ENCODE measurements at regions not wholly inside any gene's neighbourhood (a gene's known extent, or its start where the extent isn't known, plus 50 kb on each side); places are given as distances from the start of the nearest gene placed in this dataset.

GRCh38 chr7:132733860-132734259 lies 157.6 kb upstream of the PLXNA4 start:
- no peak for DNase-seq

- DNase-seq, result no peak
Observed at GRCh38 chr7:132732321-132732865, 156.1 kb upstream of the PLXNA4 start.

- DNase-seq, result no peak
Observed at GRCh38 chr7:132730105-132730504, 153.8 kb upstream of the PLXNA4 start.

DNA sequence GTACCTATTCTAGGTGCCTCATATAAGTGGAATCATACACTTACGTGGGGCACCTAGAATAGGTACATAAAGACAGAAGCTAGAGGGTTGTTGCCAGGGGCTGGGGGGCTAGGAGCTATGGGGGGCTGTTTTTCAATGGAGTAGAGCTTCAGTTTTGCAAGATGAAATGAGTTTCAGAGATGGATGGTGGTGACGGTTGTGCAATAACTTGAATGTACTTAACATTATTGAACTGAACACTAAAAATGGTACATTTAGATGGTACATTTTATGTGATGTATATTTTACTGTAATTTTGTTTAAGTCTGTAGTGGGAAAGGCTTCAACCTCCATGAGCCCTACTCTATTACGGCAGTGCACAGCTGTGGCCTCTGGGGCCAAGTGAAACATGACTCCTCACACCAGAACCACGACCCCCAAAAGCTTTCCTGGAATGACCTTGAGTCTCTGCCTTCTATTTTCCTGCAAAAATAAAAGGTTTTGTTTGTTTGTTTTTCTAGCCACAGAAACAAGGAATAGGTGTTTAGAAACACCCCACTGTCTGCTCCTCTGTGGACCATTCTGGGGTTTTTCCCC lies 147.3 kb upstream of the PLXNA4 start:
- no peak for DNase-seq

DNA sequence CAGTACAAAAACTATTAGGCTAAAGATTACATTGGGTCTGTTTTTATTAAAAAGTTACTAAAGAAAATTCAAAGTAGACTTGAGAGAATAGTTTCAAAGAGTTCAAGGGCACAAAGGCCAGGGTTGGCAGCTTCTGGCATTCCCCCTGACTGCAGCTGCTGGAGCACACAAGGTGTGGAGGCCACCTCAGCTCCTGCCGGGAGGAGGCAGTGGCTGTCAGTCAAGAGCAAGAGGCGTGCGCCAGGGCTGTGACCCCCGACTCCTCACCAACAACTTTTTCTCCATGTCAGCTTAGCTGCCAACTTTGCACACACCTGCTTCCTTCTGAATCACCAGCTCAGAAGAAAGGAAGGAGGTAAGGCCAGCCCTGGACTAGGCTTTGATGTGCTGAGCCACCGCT lies 144.6 kb upstream of the PLXNA4 start:
- no peak for DNase-seq

- DNase-seq, result no peak
Observed at GRCh38 chr7:132713893-132714292, 137.6 kb upstream of the PLXNA4 start.

- no peak for DNase-seq
Observed at GRCh38 chr7:132709971-132710567, 133.8 kb upstream of the PLXNA4 start.

DNA sequence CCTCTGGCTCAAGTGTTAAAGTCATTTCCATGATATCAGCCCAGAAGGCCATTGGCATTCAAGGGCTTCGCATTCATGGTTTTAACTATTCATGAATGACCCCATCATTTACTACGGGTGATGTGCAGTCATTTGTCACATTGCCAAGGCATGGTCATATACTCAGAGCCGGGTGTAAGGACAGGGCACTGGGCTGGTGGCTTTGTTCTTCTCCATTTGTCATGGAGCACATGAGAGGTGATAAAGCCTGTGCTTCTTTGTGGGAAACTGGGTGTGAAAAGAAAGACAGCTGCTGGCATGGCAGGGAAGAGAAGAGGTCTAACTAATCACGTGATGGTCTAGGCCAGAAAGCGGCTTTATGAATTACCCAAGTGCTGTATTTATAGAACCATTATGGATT lies 132.2 kb upstream of the PLXNA4 start:
- no peak for DNase-seq

GRCh38 chr7:132705146-132705545 lies 128.9 kb upstream of the PLXNA4 start:
- no peak for DNase-seq

- DNase-seq, result no peak
Observed at GRCh38 chr7:132703742-132704141, 127.5 kb upstream of the PLXNA4 start.

GRCh38 chr7:132697003-132697402 lies 120.7 kb upstream of the PLXNA4 start:
- no peak for DNase-seq

GRCh38 chr7:132696332-132696731 lies 120.1 kb upstream of the PLXNA4 start:
- DNase-seq, result peak; percentile 88

DNA sequence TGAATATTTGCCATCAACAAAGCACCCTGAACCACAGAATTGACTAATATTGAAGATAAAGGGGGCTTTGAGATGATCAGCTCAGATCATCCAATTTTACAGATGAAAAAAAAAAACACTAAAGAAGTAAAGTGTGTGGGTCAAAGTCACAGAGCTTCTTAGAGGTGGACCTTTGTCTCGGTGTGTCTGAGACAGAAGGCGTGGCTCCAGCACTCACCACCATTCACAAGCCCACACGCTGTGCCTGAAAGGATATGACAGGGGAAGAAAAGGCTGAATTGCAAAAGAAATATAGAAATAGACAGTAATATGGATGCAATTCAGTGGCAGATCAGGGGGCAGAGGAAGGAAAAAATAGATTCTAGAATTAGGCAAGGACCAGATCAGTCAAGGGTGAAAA lies 114.9 kb upstream of the PLXNA4 start:
- DNase-seq, result no peak

GRCh38 chr7:132690174-132690573 lies 113.9 kb upstream of the PLXNA4 start:
- DNase-seq, result no peak

- no peak for DNase-seq
Observed at GRCh38 chr7:132687981-132688383, 111.7 kb upstream of the PLXNA4 start.

DNA sequence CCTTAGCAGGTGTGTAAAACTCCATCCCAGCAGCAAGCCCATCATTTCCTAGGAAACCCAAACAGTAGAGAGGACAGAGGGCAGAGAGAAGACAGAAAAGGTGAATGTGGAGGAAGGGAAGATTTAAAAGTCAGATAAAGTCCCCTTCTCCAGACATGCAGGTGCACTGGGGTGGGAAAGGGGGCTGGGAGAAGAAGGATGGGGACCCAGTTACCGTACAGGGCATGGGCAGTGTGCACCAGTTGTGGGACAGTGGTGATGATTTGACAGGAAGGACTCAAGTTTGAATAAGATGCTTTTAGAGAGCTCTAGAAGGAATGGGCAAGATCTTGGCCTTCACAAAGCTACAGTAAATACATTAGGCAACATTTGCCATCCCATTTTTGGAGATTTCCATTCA lies 110.7 kb upstream of the PLXNA4 start:
- no peak for DNase-seq

DNA sequence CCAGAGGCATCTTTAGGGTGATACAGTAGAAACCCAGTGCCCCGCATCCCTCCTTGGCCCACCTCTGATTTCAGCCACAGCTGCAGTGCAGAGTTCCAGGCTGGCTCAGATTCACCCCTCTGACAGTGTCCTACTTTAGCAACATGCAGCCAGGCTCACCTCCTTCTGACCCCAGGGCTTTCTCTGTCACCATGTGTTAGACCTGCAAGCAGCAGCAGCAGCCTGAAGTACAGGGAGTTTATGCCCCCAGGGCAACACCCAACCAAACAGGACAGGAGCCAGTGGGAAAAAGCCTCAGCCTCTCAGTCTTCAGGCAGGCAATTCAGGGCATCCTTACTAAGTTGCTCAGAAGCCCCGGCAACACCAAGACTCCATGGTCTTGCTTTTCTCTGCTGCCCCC lies 109.0 kb upstream of the PLXNA4 start:
- no peak for DNase-seq

DNA sequence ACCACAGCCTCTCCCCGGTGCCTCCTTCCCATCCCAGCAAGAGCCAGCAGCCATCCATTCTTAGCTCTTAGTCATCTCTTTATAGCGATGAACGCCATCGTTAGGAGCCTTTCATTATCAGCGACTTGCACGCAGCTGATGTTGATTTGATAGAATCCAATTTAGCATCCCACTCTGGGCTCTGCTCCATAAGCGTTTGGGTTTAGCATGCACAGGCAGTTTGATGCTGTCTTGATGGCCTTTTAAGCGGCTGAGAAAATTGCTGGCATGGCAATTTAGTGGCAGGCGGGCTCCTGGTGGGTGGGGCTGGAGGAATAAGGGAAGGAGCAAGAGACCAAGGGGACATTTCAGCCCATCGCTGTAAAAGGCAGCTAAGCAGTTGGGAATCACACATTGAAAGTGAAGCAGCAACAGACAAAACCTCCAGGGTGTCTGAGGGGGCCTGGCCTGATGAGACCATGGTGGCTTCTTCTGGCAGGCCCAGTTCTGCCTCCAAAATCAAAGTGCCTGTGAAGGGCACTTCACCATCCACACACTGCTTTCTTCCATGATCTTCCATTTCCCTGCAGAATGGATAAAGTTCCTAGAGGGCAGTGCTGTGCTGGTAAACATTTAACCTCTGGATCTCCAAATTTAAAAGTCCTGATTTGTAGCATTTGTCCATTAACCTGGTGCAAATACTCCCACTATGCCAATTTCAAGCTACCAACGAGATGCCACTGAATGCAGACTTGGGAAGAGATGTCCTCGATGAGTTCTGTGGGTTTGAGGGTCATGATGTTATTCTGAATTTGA lies 107.8 kb upstream of the PLXNA4 start:
- no peak for DNase-seq

GRCh38 chr7:132681951-132682350 lies 105.7 kb upstream of the PLXNA4 start:
- DNase-seq, result no peak

DNA sequence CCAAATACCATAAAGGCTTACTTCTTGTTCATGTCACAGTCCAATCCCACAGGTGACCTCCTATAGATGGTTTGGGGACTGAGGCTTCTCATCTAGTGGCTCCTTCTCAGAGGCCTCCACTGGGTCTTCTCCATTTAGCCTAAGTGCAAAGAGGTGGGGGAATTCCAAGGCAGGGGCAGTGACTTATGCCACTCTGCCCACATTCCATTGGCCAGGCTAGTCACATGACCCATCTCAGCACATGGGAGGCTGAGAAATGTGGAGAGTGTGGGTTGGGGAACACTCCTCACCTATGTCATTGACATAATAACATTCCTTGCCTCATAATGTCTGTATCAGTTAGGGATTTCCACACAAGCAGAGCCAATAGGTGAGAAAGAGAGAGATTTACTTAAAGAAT lies 104.3 kb upstream of the PLXNA4 start:
- DNase-seq, result no peak

GRCh38 chr7:132678656-132679055 lies 102.4 kb upstream of the PLXNA4 start:
- no peak for DNase-seq

GRCh38 chr7:132677918-132678317 lies 101.6 kb upstream of the PLXNA4 start:
- no peak for DNase-seq

GRCh38 chr7:132672200-132672990 lies 96.1 kb upstream of the PLXNA4 start:
- DNase-seq, result no peak
